M059J (cell line): ENCODE measurements at regions not wholly inside any gene's neighbourhood (a gene's known extent, or its start where the extent isn't known, plus 50 kb on each side); places are given as distances from the start of the nearest gene placed in this dataset.
"Not testable (repeated sequence)": the region's sequence is repeated elsewhere in the genome, so short reads cannot be mapped to it uniquely, and the experiment has no call there.

Experiments used
- DNase-seq: peaks from one replicate; pipeline ENCODE4 v3.0.0-alpha.2; 2012; ENCODE audit warnings: low read depth

- no peak for DNase-seq
Observed at GRCh38 chr18:49694402-49694801, 118.9 kb downstream of the ACAA2 start.

GRCh38 chr18:49693717-49694005 lies 119.7 kb downstream of the ACAA2 start:
- DNase-seq: no peak

GRCh38 chr18:49692906-49693716 lies 120.2 kb downstream of the ACAA2 start:
- DNase-seq: no peak

- DNase-seq: peak; percentile 96
Observed at GRCh38 chr18:49691177-49691608, 122.1 kb downstream of the ACAA2 start.

- DNase-seq: peak; percentile 94
Observed at GRCh38 chr18:49690312-49690711, 123.0 kb downstream of the ACAA2 start.

- peak; percentile 36 for DNase-seq
Observed at GRCh38 chr18:49685231-49685942, 123.5 kb downstream of the LIPG start.

GRCh38 chr18:49682803-49683190 lies 120.9 kb downstream of the LIPG start:
- not testable (repeated sequence) for DNase-seq

GRCh38 chr18:49682173-49682802 lies 120.4 kb downstream of the LIPG start:
- DNase-seq: no peak

- DNase-seq: no peak
Observed at GRCh38 chr18:49681387-49681786, 119.5 kb downstream of the LIPG start.

GRCh38 chr18:49678440-49678839 lies 116.6 kb downstream of the LIPG start:
- no peak for DNase-seq

- no peak for DNase-seq
Observed at GRCh38 chr18:49677762-49678413, 116.0 kb downstream of the LIPG start.

GRCh38 chr18:49677081-49677480 lies 115.2 kb downstream of the LIPG start:
- peak; percentile 43 for DNase-seq

GRCh38 chr18:49673281-49673680 lies 111.4 kb downstream of the LIPG start:
- DNase-seq: no peak

- no peak for DNase-seq
Observed at GRCh38 chr18:49672853-49673252, 111.0 kb downstream of the LIPG start.

GRCh38 chr18:49669403-49669802 lies 107.5 kb downstream of the LIPG start:
- no peak for DNase-seq

GRCh38 chr18:49668574-49669275 lies 106.9 kb downstream of the LIPG start:
- DNase-seq: no peak

GRCh38 chr18:49667462-49667861 lies 105.6 kb downstream of the LIPG start:
- no peak for DNase-seq

GRCh38 chr18:49666045-49666775 lies 104.4 kb downstream of the LIPG start:
- DNase-seq: peak; percentile 46

GRCh38 chr18:49663899-49664890 lies 102.3 kb downstream of the LIPG start:
- DNase-seq: no peak

- DNase-seq: no peak
Observed at GRCh38 chr18:49662506-49662905, 100.6 kb downstream of the LIPG start.
